ENCODE measurements at regions not wholly inside any gene's neighbourhood (a gene's known extent, or its start where the extent isn't known, plus 50 kb on each side); places are given as distances from the start of the nearest gene placed in this dataset.

DNA sequence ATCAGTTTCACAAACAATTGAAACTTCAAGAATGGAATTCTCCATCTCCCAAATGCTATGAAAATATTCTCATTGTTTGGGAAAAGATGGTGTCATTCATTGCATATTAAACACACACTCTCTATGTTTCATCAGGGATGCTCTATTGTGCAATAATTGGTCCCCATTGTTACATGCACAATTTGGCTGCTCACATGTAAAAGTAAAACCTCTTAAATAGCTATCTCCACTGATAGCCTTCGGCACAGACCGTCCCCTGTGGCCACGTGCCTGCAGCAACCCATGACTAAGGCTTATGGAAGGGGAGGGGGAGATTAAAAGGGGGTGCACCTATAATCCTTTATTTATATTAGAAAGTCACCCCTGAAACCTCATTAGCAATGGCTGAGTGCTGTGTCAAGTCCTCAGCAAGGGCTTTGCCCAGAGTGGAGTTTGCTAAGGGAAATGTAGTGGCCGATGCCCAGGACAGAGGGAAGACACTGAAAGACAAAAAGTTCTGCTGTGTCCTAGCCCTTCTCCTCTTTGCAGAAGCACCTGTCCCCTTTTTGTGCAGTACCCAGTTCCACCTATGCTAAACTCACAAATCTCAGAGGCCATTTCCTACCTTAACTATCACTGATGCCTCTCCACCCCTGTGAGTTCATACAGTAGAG lies 309.6 kb upstream of the ESRRG start:
- Histone ChIP-seq H3K56ac (ENCODE audit: extremely low read depth, insufficient read depth, low read length) (no peak overlapping the region), H3K27ac (ENCODE audit: insufficient read depth, low read length) (no peak overlapping the region), H2BK120ac (ENCODE audit: low read depth, low read length) (no peak overlapping the region), H3K9me3 (ENCODE audit: control insufficient read depth, insufficient read depth, low read length) (no peaks in the 10 kb centered on the region), H2AFZ (replicated peaks; ENCODE audit: low read length, poor library complexity) (no peak overlapping the region), H4K91ac (ENCODE audit: insufficient read depth, low read depth, low read length) (no peak overlapping the region), H2BK5ac (ENCODE audit: low read depth, low read length, poor library complexity, severe bottlenecking) (no peak overlapping the region), H2BK20ac (ENCODE audit: low read depth, low read length) (no peak overlapping the region), H4K5ac (ENCODE audit: low read depth, low read length) (no peak overlapping the region), H3K23ac (ENCODE audit: low read depth, low read length) (no peak overlapping the region), H3K36me3 (ENCODE audit: control insufficient read depth, insufficient read depth, low read length) (no peaks in the 10 kb centered on the region), H4K8ac (ENCODE audit: low read depth in 2 of 2, low read length in 2 of 2) (no peak overlapping the region), H3K18ac (ENCODE audit: low read depth, low read length) (no peak overlapping the region), H3K14ac (replicated peaks; ENCODE audit: low read depth, low read length) (no peak overlapping the region), H3K9me1 (ENCODE audit: insufficient read depth, low read length) (no peaks in the 10 kb centered on the region; the same call in 1 of the 2 replicates), H4K20me1 (ENCODE audit: insufficient read depth, low read length) (no peaks in the 10 kb centered on the region), H2AK5ac (ENCODE audit: low read depth, low read length) (no peak overlapping the region), H3K4me1 (ENCODE audit: control insufficient read depth, insufficient read depth, low read length) (peaks cover 5% of the 10 kb centered on the region), H3K4ac (ENCODE audit: low read depth, low read length) (no peak overlapping the region), H2BK15ac (ENCODE audit: low read depth, low read length) (no peak overlapping the region), H3K4me2 (ENCODE audit: low read depth, low read length) (no peak overlapping the region), H3K4me3 (ENCODE audit: insufficient read depth, low read depth, low read length) (no peak overlapping the region), H2AK9ac (replicated peaks; ENCODE audit: low read depth, low read length, poor library complexity) (no peak overlapping the region), H3K27me3 (ENCODE audit: control insufficient read depth, insufficient read depth, low read length) (no peaks in the 10 kb centered on the region), H3K9ac (ENCODE audit: low read depth, low read length) (no peak overlapping the region), H3K79me1 (ENCODE audit: low read depth in 1 of 2, low read length in 2 of 2) (no peaks in the 10 kb centered on the region)
- dilution Hi-C loops (cut with HindIII; ENCODE audit: low sequenced_read_pairs, unreplicated experiment) (no loop called here), in situ Hi-C loops (cut with MboI; ENCODE audit: low sequenced_read_pairs) (no loop called here), intact Hi-C loops (cut with micrococcal nuclease) (no loop called here)
- POLR2A ChIA-PET (ENCODE audit: unreplicated experiment) = no interaction called here
- WGBS, 2 experiments (ENCODE audit: extremely low coverage in 2 of 2, insufficient read length in 1 of 2) = no CpG with 5 or more reads among the region's 4 CpGs
- ATAC-seq (ENCODE audit: low read depth) (no peak), DNase-seq (no peak)
- CTCF ChIA-PET = interaction anchor here (0.7 kb wide), 1 partner anchor 11 kb away, joined by 3 read pairs; no protein-coding TSS in a partner anchor
- TF ChIP-seq, protein P1, sequence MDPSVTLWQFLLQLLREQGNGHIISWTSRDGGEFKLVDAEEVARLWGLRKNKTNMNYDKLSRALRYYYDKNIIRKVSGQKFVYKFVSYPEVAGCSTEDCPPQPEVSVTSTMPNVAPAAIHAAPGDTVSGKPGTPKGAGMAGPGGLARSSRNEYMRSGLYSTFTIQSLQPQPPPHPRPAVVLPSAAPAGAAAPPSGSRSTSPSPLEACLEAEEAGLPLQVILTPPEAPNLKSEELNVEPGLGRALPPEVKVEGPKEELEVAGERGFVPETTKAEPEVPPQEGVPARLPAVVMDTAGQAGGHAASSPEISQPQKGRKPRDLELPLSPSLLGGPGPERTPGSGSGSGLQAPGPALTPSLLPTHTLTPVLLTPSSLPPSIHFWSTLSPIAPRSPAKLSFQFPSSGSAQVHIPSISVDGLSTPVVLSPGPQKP (IDR thresholded peaks at IDR 0.05; ENCODE audit: borderline replicate concordance, low read depth, low read length) = no peak
- TF ChIP-seq CEBPB (IDR thresholded peaks at IDR 0.05; ENCODE audit: low read depth, low read length) = peak; percentile 85
- BruUV-seq (replicated peaks) = no TSS peak

Data from IMR-90 (cell line).